ENCODE measurements at regions not wholly inside any gene's neighbourhood (a gene's known extent, or its start where the extent isn't known, plus 50 kb on each side); places are given as distances from the start of the nearest gene placed in this dataset.

DNA sequence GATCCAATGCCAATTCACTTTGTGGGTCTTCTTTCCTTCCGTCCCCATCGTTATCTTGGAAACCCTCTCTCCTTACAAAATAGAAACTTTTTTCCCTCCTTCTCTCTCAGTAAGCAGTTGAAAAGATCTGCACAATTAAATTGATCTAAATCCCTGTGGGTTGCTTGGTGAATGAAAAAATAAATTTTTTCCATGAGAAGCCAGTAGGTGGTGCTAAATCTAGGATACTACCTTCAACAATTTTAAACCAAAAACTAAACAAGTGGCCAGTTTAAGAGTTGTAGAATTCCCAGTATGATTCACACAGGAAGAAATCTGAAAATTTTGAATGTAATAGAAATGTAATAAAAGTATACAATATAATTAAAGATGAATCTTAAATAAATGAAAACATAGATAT, 990.3 kb upstream of the ZNF722 start:
- intact Hi-C loops (cut with DNase I): no loop called here
- DNase-seq: no peak

DNA sequence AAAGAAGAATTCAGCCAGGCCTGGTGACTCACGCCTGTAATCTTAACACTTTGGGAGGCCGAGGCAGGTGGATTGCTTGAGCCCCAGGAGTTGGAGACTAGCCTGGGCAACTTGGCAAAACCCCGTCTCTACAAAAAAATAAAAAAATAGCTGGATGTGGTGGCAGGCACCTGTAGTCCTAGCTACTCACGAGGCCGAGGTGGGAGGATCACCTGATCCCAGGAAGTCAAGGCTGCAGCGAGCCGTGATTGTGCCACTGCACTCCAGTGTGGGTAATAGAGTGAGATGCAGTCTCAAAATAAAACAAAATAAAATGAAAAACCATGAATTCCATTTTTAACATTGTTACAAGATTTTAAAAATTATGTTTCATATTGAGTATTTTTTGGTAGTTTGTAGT, 988.9 kb upstream of the ZNF722 start:
- intact Hi-C loops (cut with DNase I): no loop called here
- DNase-seq: no peak

- intact Hi-C loops (cut with DNase I): no loop called here
- no peak for DNase-seq
Observed at GRCh38 chr7:63012633-63013183, 985.9 kb upstream of the ZNF722 start.

DNA sequence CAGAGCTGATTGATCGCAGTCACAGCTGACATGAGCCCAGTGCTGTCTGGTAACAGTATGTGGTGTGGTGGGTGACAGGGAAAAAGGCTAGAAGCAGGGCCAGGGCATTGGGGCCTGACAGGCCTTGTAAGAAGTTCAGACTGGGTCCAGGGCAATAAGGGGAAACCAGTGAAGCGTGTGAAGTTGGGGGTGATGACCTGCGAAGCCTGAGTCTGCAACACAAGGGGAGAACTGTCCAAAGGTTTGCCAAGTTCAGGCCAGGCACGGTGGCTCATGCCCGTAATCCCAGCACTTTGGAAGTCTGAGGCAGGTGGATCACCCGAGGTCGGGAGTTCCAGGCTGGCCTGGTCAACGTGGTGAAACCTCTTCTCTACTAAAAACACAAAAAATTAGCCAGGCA, 983.9 kb upstream of the ZNF722 start:
- no peak for DNase-seq
- intact Hi-C loops (cut with DNase I): no loop called here

- intact Hi-C loops (cut with DNase I): no loop called here
- no peak for DNase-seq
Observed at GRCh38 chr7:63023182-63023787, 975.4 kb upstream of the ZNF722 start.

GRCh38 chr7:63024446-63024845, 974.2 kb upstream of the ZNF722 start:
- intact Hi-C loops (cut with DNase I): no loop called here
- no peak for DNase-seq

DNA sequence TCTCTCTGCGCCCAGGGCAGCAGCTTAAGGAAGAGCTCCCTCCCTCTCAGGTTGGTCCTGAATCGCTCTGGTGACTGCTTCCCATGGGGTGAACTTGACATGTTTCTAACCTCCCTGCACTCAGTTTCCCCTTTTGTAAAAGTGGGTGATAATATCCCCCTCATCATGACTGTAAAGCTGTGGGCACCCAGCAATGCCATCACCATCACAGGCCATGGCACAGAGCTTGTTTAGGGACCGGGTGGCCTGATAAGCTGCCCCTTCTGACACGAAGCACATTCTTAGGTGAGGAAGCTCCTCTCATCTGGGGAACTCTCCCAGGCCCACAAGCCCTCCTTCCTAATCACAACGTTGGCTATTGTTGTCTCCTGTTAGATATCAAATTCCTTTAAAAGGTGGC, 972.8 kb upstream of the ZNF722 start:
- peak in 1 of 42 donors; percentile 12 for DNase-seq
- intact Hi-C loops (cut with DNase I): no loop called here

- intact Hi-C loops (cut with DNase I): no loop called here
- peak in 1 of 42 donors; percentile 12 for DNase-seq
Observed at GRCh38 chr7:63027075-63027474, 971.6 kb upstream of the ZNF722 start.

DNA sequence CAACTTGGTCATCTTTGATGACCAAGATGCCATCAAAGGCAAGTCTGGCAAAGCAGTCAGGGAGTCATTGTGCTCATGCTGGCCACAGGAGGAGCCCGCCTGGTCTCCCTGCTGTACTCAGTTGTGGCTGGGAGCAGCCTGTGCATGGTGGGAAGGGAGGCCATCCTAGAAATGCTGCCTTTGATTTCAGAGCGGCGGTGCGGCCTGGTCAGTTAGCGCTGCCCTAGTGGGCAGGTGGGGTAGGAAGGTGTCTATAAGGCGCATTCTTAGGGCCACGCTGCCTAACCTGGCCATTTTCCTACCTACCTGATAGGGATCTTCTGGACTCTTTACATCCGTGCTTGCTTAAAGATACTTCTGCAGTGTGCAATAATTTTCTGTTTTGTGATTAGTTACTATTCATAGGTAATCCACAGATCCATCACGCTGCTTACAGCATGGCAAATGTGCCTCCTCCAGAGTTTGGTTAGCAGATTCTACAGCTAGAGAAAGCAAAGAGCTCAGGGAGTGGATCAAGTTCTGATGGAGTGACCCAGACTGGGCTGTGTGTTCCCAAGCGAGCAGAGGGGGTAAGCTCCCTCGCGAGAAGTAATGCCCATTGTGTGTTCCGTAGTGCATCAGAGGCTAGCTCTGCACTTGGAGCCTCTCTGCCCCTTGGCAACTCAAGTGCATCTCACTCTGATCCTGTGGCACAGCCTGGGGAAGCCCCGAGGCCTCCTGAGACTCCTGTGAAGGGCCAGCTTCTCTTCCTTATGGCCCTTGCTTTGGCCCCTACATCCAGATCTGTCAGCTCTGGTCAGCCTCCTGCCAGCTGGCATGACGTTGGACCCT, 970.1 kb upstream of the ZNF722 start:
- DNase-seq: no peak
- intact Hi-C loops (cut with DNase I): no loop called here

DNA sequence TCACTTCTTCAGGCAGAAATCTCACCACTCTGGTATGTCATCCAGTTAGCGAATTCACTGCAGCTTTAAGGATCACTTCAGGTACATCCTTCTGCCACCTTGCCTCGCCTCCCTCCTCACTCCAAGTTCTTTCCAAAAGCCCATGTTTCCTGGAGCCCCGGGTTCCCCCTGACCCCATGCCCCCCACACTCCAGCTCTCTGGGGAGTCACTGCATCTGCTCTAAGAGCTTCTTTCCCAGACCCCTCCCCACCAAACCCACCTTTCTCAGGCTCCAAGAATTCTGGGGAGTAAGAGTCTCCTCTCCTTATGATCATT, 969.5 kb upstream of the ZNF722 start:
- no peak for DNase-seq
- intact Hi-C loops (cut with DNase I): no loop called here

GRCh38 chr7:63030061-63030460, 968.6 kb upstream of the ZNF722 start:
- DNase-seq: no peak
- intact Hi-C loops (cut with DNase I): no loop called here

- DNase-seq: no peak
- intact Hi-C loops (cut with DNase I): no loop called here
Observed at GRCh38 chr7:63031838-63032436, 966.7 kb upstream of the ZNF722 start.

- DNase-seq: no peak
- intact Hi-C loops (cut with DNase I): no loop called here
Observed at GRCh38 chr7:63037242-63037641, 961.4 kb upstream of the ZNF722 start.

GRCh38 chr7:63038987-63039386, 959.7 kb upstream of the ZNF722 start:
- DNase-seq: no peak
- intact Hi-C loops (cut with DNase I): no loop called here

GRCh38 chr7:63039882-63040281, 958.8 kb upstream of the ZNF722 start:
- DNase-seq: no peak
- intact Hi-C loops (cut with DNase I): no loop called here

GRCh38 chr7:63040336-63040735, 958.3 kb upstream of the ZNF722 start:
- intact Hi-C loops (cut with DNase I): no loop called here
- DNase-seq: no peak

- intact Hi-C loops (cut with DNase I): no loop called here
- no peak for DNase-seq
Observed at GRCh38 chr7:63040966-63041610, 957.6 kb upstream of the ZNF722 start.

GRCh38 chr7:63041786-63042185, 956.9 kb upstream of the ZNF722 start:
- DNase-seq: no peak

GRCh38 chr7:63042730-63043511, 955.7 kb upstream of the ZNF722 start:
- intact Hi-C loops (cut with DNase I): no loop called here
- no peak for DNase-seq

More at GRCh38 chr7:63041786-63042185, 956.9 kb upstream of the ZNF722 start:
- intact Hi-C loops (cut with DNase I): no loop called here
